ENCODE measurements at regions not wholly inside any gene's neighbourhood (a gene's known extent, or its start where the extent isn't known, plus 50 kb on each side); places are given as distances from the start of the nearest gene placed in this dataset.
A peak's percentile ranks its signal among the peaks of the same experiment; 100 is the strongest.
"Not testable (repeated sequence)": the region's sequence is repeated elsewhere in the genome, so short reads cannot be mapped to it uniquely, and the experiment has no call there.

GRCh38 chr11:96538622-96539021, 148.8 kb downstream of the JRKL start:
- no peaks in the 10 kb centered on the region for H3K9me3 ChIP-seq (ENCODE audit: control extremely low read depth in 1 of 5, control insufficient read depth in 4 of 5, insufficient read depth in 2 of 5, low read depth in 1 of 5, low read length in 4 of 5)
- DNase-seq = no peak
- no peak overlapping the region for H3K27ac ChIP-seq (ENCODE audit: insufficient read depth in 1 of 2, low read depth in 1 of 2, low read length in 2 of 2, poor library complexity in 1 of 2, severe bottlenecking in 2 of 2)
- ChIA-PET CTCF (no interaction called here), POLR2A (no interaction called here)
- H3K36me3 ChIP-seq (ENCODE audit: control insufficient read depth in 4 of 4, insufficient read depth in 4 of 4, low read length in 3 of 4) = no peaks in the 10 kb centered on the region
- H3K4me3 ChIP-seq (ENCODE audit: control insufficient read depth in 1 of 7, extremely low read depth in 1 of 7, insufficient read depth in 4 of 7, low read depth in 2 of 7, low read length in 6 of 7) = no peak overlapping the region
- H3K27me3 ChIP-seq (replicated peaks in 2 of 5; ENCODE audit: control insufficient read depth in 4 of 5, insufficient read depth in 5 of 5, low read length in 4 of 5) = no peaks in the 10 kb centered on the region
- H3K4me1 ChIP-seq (ENCODE audit: control extremely low read depth in 1 of 4, control insufficient read depth in 4 of 4, insufficient read depth in 4 of 4, low read length in 3 of 4) = no peaks in the 10 kb centered on the region

GRCh38 chr11:96540875-96541274, 151.1 kb downstream of the JRKL start:
- ChIA-PET CTCF (no interaction called here), POLR2A (no interaction called here)
- Histone ChIP-seq H3K9me3 (ENCODE audit: control extremely low read depth in 1 of 5, control insufficient read depth in 4 of 5, insufficient read depth in 2 of 5, low read depth in 1 of 5, low read length in 4 of 5) (no peaks in the 10 kb centered on the region), H3K36me3 (ENCODE audit: control insufficient read depth in 4 of 4, insufficient read depth in 4 of 4, low read length in 3 of 4) (no peaks in the 10 kb centered on the region), H3K4me3 (ENCODE audit: control insufficient read depth in 1 of 7, extremely low read depth in 1 of 7, insufficient read depth in 4 of 7, low read depth in 2 of 7, low read length in 6 of 7) (no peak overlapping the region), H3K4me1 (ENCODE audit: control extremely low read depth in 1 of 4, control insufficient read depth in 4 of 4, insufficient read depth in 4 of 4, low read length in 3 of 4) (no peaks in the 10 kb centered on the region), H3K27ac (ENCODE audit: insufficient read depth in 1 of 2, low read depth in 1 of 2, low read length in 2 of 2, poor library complexity in 1 of 2, severe bottlenecking in 2 of 2) (no peak overlapping the region), H3K27me3 (replicated peaks in 2 of 5; ENCODE audit: control insufficient read depth in 4 of 5, insufficient read depth in 5 of 5, low read length in 4 of 5) (no peaks in the 10 kb centered on the region)
- no peak for DNase-seq
- 100% methylated on average over 1 of the region's 1 CpG for WGBS (ENCODE audit: insufficient coverage)

- Histone ChIP-seq H3K36me3 (ENCODE audit: control insufficient read depth in 4 of 4, insufficient read depth in 4 of 4, low read length in 3 of 4) (no peaks in the 10 kb centered on the region), H3K27me3 (replicated peaks in 2 of 5; ENCODE audit: control insufficient read depth in 4 of 5, insufficient read depth in 5 of 5, low read length in 4 of 5) (no peaks in the 10 kb centered on the region), H3K4me3 (ENCODE audit: control insufficient read depth in 1 of 7, extremely low read depth in 1 of 7, insufficient read depth in 4 of 7, low read depth in 2 of 7, low read length in 6 of 7) (no peak overlapping the region), H3K4me1 (ENCODE audit: control extremely low read depth in 1 of 4, control insufficient read depth in 4 of 4, insufficient read depth in 4 of 4, low read length in 3 of 4) (no peaks in the 10 kb centered on the region), H3K9me3 (ENCODE audit: control extremely low read depth in 1 of 5, control insufficient read depth in 4 of 5, insufficient read depth in 2 of 5, low read depth in 1 of 5, low read length in 4 of 5) (no peaks in the 10 kb centered on the region), H3K27ac (ENCODE audit: insufficient read depth in 1 of 2, low read depth in 1 of 2, low read length in 2 of 2, poor library complexity in 1 of 2, severe bottlenecking in 2 of 2) (no peak overlapping the region)
- no peak for DNase-seq
- ChIA-PET CTCF (no interaction called here), POLR2A (no interaction called here)
- 100% methylated on average over 1 of the region's 3 CpGs for WGBS (ENCODE audit: insufficient coverage)
Observed at GRCh38 chr11:96543177-96543576, 153.4 kb downstream of the JRKL start.

- POLR2A ChIA-PET; CTCF ChIA-PET; H3K27ac ChIP-seq (ENCODE audit: insufficient read depth in 1 of 2, low read depth in 1 of 2, low read length in 2 of 2, poor library complexity in 1 of 2, severe bottlenecking in 2 of 2): not testable (repeated sequence)
Observed at GRCh38 chr11:96545192-96545591, 155.4 kb downstream of the JRKL start.

DNA sequence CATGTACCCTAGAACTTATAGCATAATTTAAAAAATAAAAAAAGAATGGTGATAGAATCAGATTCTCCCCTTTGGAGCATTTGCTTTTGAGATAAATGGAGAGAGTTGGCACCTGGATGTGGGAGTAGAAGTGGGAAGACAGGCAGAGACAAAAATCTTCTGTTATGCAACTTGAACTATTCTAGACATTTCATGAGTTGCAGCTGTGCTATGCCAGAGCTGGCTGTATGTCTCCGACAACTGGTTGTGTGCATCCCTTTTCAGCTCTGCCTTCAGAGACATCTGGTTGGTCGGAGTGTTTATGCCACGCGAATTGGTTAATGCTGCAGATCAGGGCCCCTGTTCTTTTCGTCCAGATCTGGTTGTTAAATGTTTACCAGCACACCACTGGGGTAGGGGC, 161.3 kb downstream of the JRKL start:
- H3K27me3 ChIP-seq (replicated peaks in 2 of 5; ENCODE audit: control insufficient read depth in 4 of 5, insufficient read depth in 5 of 5, low read length in 4 of 5) = no peaks in the 10 kb centered on the region
- H3K9me3 ChIP-seq (ENCODE audit: control extremely low read depth in 1 of 5, control insufficient read depth in 4 of 5, insufficient read depth in 2 of 5, low read depth in 1 of 5, low read length in 4 of 5) = no peaks in the 10 kb centered on the region
- H3K4me3 ChIP-seq (ENCODE audit: control insufficient read depth in 1 of 7, extremely low read depth in 1 of 7, insufficient read depth in 4 of 7, low read depth in 2 of 7, low read length in 6 of 7) = no peak overlapping the region
- WGBS (ENCODE audit: insufficient coverage) = 94% methylated on average over 5 of the region's 5 CpGs
- H3K4me1 ChIP-seq (ENCODE audit: control extremely low read depth in 1 of 4, control insufficient read depth in 4 of 4, insufficient read depth in 4 of 4, low read length in 3 of 4) = no peaks in the 10 kb centered on the region
- H3K27ac ChIP-seq (ENCODE audit: insufficient read depth in 1 of 2, low read depth in 1 of 2, low read length in 2 of 2, poor library complexity in 1 of 2, severe bottlenecking in 2 of 2) = no peak overlapping the region
- ChIA-PET CTCF (no interaction called here), POLR2A (no interaction called here)
- H3K36me3 ChIP-seq (ENCODE audit: control insufficient read depth in 4 of 4, insufficient read depth in 4 of 4, low read length in 3 of 4) = no peaks in the 10 kb centered on the region
- DNase-seq = no peak

More at GRCh38 chr11:96545192-96545591, 155.4 kb downstream of the JRKL start:
- not testable (repeated sequence) for H3K36me3 ChIP-seq (ENCODE audit: control insufficient read depth in 4 of 4, insufficient read depth in 4 of 4, low read length in 3 of 4); H3K4me1 ChIP-seq (ENCODE audit: control extremely low read depth in 1 of 4, control insufficient read depth in 4 of 4, insufficient read depth in 4 of 4, low read length in 3 of 4); H3K9me3 ChIP-seq (ENCODE audit: control extremely low read depth in 1 of 5, control insufficient read depth in 4 of 5, insufficient read depth in 2 of 5, low read depth in 1 of 5, low read length in 4 of 5); DNase-seq; H3K4me3 ChIP-seq (ENCODE audit: control insufficient read depth in 1 of 7, extremely low read depth in 1 of 7, insufficient read depth in 4 of 7, low read depth in 2 of 7, low read length in 6 of 7); H3K27me3 ChIP-seq (replicated peaks in 2 of 5; ENCODE audit: control insufficient read depth in 4 of 5, insufficient read depth in 5 of 5, low read length in 4 of 5)
- 87% methylated on average over 8 of the region's 8 CpGs for WGBS (ENCODE audit: insufficient coverage)

- H3K36me3 ChIP-seq (ENCODE audit: control insufficient read depth in 4 of 4, insufficient read depth in 4 of 4, low read length in 3 of 4) = no peaks in the 10 kb centered on the region
- H3K4me3 ChIP-seq (ENCODE audit: control insufficient read depth in 1 of 7, extremely low read depth in 1 of 7, insufficient read depth in 4 of 7, low read depth in 2 of 7, low read length in 6 of 7) = no peak overlapping the region
- no peaks in the 10 kb centered on the region for H3K9me3 ChIP-seq (ENCODE audit: control extremely low read depth in 1 of 5, control insufficient read depth in 4 of 5, insufficient read depth in 2 of 5, low read depth in 1 of 5, low read length in 4 of 5)
- CTCF ChIA-PET = no interaction called here
- no peaks in the 10 kb centered on the region for H3K4me1 ChIP-seq (ENCODE audit: control extremely low read depth in 1 of 4, control insufficient read depth in 4 of 4, insufficient read depth in 4 of 4, low read length in 3 of 4)
- POLR2A ChIA-PET = no interaction called here
- no peaks in the 10 kb centered on the region for H3K27me3 ChIP-seq (replicated peaks in 2 of 5; ENCODE audit: control insufficient read depth in 4 of 5, insufficient read depth in 5 of 5, low read length in 4 of 5)
- no peak overlapping the region for H3K27ac ChIP-seq (ENCODE audit: insufficient read depth in 1 of 2, low read depth in 1 of 2, low read length in 2 of 2, poor library complexity in 1 of 2, severe bottlenecking in 2 of 2)
- 95% methylated on average over 5 of the region's 5 CpGs for WGBS (ENCODE audit: insufficient coverage)
- peak in 2 of 3 donors; percentile 43 to 65 for DNase-seq
Observed at GRCh38 chr11:96554236-96554820, 164.5 kb downstream of the JRKL start.

- H3K27ac ChIP-seq (ENCODE audit: insufficient read depth in 1 of 2, low read depth in 1 of 2, low read length in 2 of 2, poor library complexity in 1 of 2, severe bottlenecking in 2 of 2); H3K27me3 ChIP-seq (replicated peaks in 2 of 5; ENCODE audit: control insufficient read depth in 4 of 5, insufficient read depth in 5 of 5, low read length in 4 of 5); H3K36me3 ChIP-seq (ENCODE audit: control insufficient read depth in 4 of 4, insufficient read depth in 4 of 4, low read length in 3 of 4); POLR2A ChIA-PET; H3K9me3 ChIP-seq (ENCODE audit: control extremely low read depth in 1 of 5, control insufficient read depth in 4 of 5, insufficient read depth in 2 of 5, low read depth in 1 of 5, low read length in 4 of 5); CTCF ChIA-PET; H3K4me3 ChIP-seq (ENCODE audit: control insufficient read depth in 1 of 7, extremely low read depth in 1 of 7, insufficient read depth in 4 of 7, low read depth in 2 of 7, low read length in 6 of 7); H3K4me1 ChIP-seq (ENCODE audit: control extremely low read depth in 1 of 4, control insufficient read depth in 4 of 4, insufficient read depth in 4 of 4, low read length in 3 of 4); DNase-seq: not testable (repeated sequence)
- WGBS (ENCODE audit: insufficient coverage) = 100% methylated on average over 7 of the region's 10 CpGs
Observed at GRCh38 chr11:96555826-96556225, 166.0 kb downstream of the JRKL start.

Data from common myeloid progenitor, CD34-positive (primary cell).